SIG-M5 treated with dmso at 0.1 percent for 504 hours (cell line): ENCODE measurements at regions not wholly inside any gene's neighbourhood (a gene's known extent, or its start where the extent isn't known, plus 50 kb on each side); places are given as distances from the start of the nearest gene placed in this dataset.
"Not testable (repeated sequence)": the region's sequence is repeated elsewhere in the genome, so short reads cannot be mapped to it uniquely, and the experiment has no call there.

ENCODE experiments used
- DNase-seq: peaks from one replicate; lab custom pipeline; 2025; ENCODE audit not compliant: unreplicated experiment; lab: John Stamatoyannopoulos, UW

DNA sequence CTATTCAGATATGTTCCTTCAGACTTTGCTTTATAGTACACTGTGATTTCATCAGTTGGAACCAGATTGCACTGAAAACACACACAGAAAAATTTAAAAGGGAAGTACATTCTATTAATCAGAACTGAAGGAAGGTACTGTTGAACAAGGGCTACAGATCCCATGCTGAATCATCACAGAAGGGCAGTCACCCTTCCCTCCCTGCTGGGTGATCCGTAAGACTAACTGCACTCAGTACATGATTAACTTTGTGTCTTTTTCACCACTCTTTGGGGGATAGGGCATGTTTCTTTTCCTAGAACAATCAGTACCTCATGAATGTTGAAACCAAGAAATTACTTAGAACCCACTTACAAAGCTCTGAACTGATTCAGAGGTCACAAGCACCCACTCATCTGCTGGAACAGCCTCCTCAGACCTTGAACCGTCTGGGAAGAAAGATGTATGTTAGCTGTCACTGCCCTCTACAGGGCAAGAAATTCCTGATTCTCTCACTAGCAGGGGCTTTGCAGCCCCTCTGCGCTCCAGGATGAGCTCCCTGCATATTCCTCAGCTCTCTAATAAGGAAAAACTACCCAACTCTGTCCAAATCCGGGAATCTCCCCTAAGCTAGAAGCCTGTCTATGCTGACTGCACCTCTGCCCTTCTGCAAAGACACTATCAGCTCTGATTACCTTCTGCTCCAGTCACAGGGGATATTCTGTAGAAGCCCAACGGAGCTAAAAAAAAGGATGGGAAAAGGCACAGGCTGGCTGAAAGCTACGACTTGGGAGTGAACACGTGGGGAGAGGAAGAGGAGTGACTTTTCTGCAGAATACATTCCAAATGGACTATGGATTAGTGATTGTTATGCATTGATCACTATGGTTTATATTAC lies 51.0 kb downstream of the IARS1 start:
- DNase-seq = no peak

DNA sequence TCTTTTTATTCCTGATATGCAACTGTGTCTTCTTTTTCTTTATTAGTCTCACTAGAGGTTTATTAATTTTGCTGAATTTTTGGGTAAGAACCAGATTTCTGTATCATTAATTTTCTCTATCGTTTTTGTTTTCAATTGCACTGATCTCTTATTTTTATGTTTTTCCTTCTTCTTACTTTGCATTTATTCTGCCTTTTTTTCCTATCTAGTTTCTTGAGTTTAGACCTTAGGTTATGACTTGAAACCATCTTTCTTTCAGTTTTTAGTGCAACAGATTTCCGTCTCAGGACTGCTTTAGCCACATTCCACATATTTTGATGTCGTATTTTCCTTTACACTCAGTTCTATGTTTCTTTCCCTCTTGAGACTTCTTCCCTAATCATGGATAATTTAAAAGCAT lies 56.6 kb downstream of the IARS1 start:
- DNase-seq = no peak

DNA sequence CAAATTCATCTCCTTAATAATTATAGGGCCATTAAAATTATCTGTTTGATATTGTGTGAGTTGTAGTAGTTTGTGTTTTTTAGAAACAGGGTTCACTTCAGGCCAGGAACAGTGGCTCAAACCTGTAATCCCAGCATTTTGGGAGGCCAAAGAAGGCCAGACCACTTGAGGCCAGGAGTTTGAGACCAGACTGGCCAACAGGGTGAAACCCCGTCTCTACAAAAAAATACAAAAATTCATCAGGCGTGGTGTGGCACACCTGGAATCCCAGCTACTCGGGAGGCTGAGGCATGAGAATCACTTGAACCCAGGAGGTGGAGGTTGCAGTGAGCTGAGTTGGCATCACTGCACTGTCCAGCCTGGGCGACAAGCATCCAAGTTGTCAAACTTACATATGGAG lies 57.0 kb downstream of the IARS1 start:
- DNase-seq = no peak

- DNase-seq = no peak
Measured at GRCh38 chr9:92234514-92234913, 59.0 kb downstream of the IARS1 start.

GRCh38 chr9:92232190-92232589 lies 61.3 kb downstream of the IARS1 start:
- no peak for DNase-seq

GRCh38 chr9:92228628-92229027 lies 64.9 kb downstream of the IARS1 start:
- DNase-seq = no peak

DNA sequence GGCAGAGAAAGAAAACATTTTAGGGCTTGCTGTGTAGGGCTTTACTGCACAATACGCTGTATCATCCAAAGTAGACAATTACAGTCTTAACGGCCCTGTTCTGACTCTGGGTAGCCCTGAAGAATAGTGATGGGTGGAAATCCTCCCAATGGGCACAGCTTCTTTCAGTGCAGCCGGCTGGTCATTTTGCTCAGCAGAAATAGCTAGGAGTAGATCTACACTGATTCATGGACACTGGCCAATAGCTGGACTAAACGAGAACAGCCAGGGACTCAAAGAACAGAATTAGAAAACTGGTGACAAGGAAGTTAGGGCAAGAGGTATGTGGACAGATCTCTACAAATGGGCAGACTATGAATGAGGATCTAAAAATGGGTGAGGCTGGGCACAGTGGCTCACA lies 69.3 kb downstream of the IARS1 start:
- no peak for DNase-seq

DNA sequence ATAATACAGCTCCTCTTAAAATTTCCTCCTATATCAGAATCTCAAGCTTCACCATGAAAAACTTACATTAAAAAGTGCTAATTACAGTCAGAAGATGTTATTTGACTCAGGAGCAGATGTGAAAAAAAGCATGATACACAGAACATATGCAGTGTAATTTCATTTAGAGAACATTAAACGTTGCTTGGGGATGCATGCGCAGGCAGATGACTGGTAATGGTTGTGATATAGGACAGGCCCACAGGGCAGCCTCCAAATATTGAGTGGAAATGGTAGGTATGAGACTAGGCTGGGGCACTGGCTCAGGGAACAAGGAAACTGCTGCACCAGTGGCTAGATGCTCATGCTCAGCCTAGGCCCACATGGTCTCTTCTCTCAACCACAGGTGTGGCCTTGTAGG lies 69.7 kb downstream of the IARS1 start:
- no peak for DNase-seq

- no peak for DNase-seq
Measured at GRCh38 chr9:92208693-92209524, 84.6 kb downstream of the IARS1 start.

DNA sequence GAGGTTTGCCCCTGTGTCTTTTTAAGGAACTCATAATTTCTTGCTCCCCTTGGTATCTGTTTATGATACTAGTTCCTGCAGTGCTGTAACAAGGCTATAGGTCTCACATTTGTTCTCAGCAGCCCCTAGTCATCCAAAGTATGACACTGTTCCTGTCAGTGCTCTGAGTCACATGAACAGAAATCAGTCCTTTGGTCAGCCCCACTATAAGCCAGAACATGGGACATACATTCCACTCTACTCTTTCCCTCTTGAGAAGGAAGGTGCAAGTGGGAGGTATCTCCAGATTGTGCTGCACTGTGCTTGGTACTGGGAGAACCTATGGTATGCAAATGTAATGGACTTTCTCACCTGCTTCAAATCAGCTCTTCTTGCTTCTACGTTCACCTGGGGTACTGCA lies 87.0 kb downstream of the IARS1 start:
- DNase-seq = no peak

DNA sequence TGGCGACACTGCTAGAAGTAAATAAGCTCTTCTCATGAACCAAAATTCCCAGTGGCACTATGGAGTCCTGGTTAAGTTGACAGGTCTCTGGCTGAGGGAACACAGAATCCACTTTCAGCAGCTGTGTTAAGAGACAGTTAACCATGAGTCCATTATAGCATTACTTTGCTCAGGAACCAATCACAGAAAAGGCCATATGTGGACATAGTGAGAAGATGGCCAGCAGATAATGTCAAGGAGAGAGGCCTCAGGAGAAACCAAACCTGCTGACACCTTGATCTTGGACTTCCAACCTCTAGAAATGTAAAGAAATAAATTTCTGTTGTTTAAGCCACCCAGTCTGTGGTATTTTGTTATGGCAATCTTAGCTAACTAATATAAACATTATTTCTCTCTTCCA lies 88.7 kb upstream of the SPTLC1 start:
- not testable (repeated sequence) for DNase-seq

GRCh38 chr9:92198237-92198636 lies 83.0 kb upstream of the SPTLC1 start:
- DNase-seq = not testable (repeated sequence)

- DNase-seq = no peak
Measured at GRCh38 chr9:92196909-92197308, 81.7 kb upstream of the SPTLC1 start.

DNA sequence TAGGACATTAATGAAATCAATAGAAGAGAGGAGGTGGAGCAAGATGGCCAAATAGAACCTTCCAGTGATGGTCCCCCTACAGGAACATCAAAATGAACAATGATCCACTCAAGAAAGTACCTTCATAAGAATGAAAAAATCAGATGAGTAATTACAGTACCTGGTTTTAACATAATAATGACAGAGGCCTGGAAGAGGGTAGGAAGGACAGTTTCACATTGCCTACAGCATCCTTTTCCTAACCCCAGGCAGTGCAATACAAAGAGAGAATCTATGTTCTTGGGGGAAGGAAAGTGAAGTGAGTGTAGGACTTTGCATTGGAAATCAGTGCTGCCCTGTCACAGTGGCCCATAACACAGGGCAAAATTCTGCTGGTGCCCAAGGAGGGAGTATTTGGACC lies 81.2 kb upstream of the SPTLC1 start:
- no peak for DNase-seq

- DNase-seq = no peak
Measured at GRCh38 chr9:92191801-92192200, 76.6 kb upstream of the SPTLC1 start.

- DNase-seq = no peak
Measured at GRCh38 chr9:92190536-92190790, 75.2 kb upstream of the SPTLC1 start.

DNA sequence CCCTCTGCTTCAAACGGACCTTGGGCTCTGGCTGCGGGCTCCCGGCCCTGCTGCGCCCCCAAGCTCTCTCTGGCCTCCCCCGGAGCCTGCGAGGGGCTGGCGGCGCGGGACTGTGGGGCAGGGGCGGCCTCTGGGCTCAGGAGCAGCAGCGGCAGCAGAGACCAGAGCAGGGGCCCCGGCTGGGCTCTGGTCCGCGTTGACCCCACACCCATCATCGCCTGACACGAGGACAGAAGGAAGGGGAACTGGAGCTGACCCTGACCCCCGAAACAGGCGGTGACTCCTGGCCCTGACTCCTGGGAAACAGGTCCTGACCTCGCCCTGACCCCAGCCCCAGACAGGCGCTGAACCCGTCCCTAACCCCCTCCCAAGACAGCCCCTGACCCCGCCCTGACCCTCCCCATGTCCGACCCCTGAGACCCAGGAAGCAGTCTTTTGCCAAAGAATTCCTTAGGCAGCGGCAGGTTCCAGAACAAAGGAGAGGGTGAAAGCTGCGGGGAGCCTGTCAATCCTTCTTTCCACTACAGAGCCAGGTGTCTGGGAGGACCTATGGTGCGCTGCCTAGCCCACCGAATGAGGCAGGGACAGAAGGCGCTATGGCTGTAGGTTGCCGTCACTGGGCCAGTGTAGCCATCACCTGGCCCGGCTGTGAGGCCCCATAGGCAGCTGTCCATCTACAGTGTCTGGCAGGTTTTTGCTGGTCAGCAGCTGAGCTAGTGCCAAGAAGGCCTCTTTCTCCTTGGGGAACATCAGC lies 74.7 kb upstream of the SPTLC1 start:
- DNase-seq = no peak

- DNase-seq = no peak
Measured at GRCh38 chr9:92188969-92189781, 74.0 kb upstream of the SPTLC1 start.

DNA sequence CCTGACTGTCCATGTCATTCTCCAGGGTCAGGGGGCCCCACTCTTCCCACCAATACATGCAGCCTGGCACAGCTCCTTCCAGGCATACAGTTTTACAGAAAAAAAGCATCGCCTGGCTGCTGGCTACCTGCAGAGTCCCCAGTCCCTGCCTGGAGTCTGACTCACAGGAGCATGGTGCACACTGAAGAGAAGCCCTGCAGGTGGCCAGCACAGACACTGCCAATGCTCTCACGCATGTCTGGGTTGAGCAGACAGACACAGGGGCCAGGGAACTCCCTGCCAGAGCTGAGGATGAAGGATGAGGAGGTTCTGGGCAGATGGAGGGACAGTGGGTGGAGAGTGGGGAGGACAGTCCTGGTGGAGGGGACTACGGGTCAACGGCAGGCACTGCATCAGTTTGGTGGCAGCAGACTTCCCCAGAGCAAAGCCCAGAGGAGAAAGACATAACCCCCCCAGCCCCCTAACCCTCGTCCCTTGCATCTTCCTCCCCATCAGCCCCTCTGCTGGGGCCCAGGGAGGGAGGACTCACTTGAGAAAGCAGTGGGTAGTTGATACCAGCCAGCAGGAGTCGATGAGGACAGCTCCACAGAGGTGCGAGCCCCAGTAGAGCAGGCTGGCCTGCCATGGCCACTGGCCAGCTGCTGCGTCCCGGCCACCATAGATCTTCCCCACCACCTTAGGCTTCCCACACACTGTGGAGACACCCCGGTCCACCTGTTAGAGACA lies 72.9 kb upstream of the SPTLC1 start:
- no peak for DNase-seq

- no peak for DNase-seq
Measured at GRCh38 chr9:92187390-92187789, 72.2 kb upstream of the SPTLC1 start.
